GM21786 (cell line): ENCODE measurements at regions not wholly inside any gene's neighbourhood (a gene's known extent, or its start where the extent isn't known, plus 50 kb on each side); places are given as distances from the start of the nearest gene placed in this dataset.

Source experiments
- ATAC-seq: cut with Tn5 transposase; IDR thresholded peaks from one replicate; pipeline ENCODE4 v1.9.1; 2021; ENCODE audit not compliant: unreplicated experiment

- ATAC-seq = no peak
Measured at GRCh38 chr2:215607766-215608165, 171.9 kb upstream of the FN1 start.

- no peak for ATAC-seq
Measured at GRCh38 chr2:215606219-215606618, 170.4 kb upstream of the FN1 start.

GRCh38 chr2:215605214-215605613 lies 169.3 kb upstream of the FN1 start:
- no peak for ATAC-seq

GRCh38 chr2:215604606-215605005 lies 168.7 kb upstream of the FN1 start:
- no peak for ATAC-seq

GRCh38 chr2:215603440-215603839 lies 167.6 kb upstream of the FN1 start:
- ATAC-seq = no peak

- ATAC-seq = no peak
Measured at GRCh38 chr2:215602997-215603396, 167.1 kb upstream of the FN1 start.

GRCh38 chr2:215601990-215602721 lies 166.3 kb upstream of the FN1 start:
- ATAC-seq = no peak

GRCh38 chr2:215601526-215601925 lies 165.7 kb upstream of the FN1 start:
- ATAC-seq = no peak

GRCh38 chr2:215598376-215598975 lies 162.6 kb upstream of the FN1 start:
- ATAC-seq = no peak

GRCh38 chr2:215597577-215597976 lies 161.7 kb upstream of the FN1 start:
- ATAC-seq = no peak

GRCh38 chr2:215594766-215595165 lies 158.9 kb upstream of the FN1 start:
- ATAC-seq = no peak

GRCh38 chr2:215590010-215590745 lies 154.3 kb upstream of the FN1 start:
- ATAC-seq = no peak

- no peak for ATAC-seq
Measured at GRCh38 chr2:215583881-215584280, 148.0 kb upstream of the FN1 start.

GRCh38 chr2:215579809-215580208 lies 143.9 kb upstream of the FN1 start:
- no peak for ATAC-seq

- ATAC-seq = no peak
Measured at GRCh38 chr2:215577356-215577755, 141.5 kb upstream of the FN1 start.

- no peak for ATAC-seq
Measured at GRCh38 chr2:215576572-215576971, 140.7 kb upstream of the FN1 start.

GRCh38 chr2:215573496-215573895 lies 137.6 kb upstream of the FN1 start:
- ATAC-seq = no peak

- ATAC-seq = no peak
Measured at GRCh38 chr2:215572341-215572848, 136.5 kb upstream of the FN1 start.

GRCh38 chr2:215571689-215572088 lies 135.8 kb upstream of the FN1 start:
- no peak for ATAC-seq

GRCh38 chr2:215567504-215567903 lies 131.6 kb upstream of the FN1 start:
- ATAC-seq = no peak

GRCh38 chr2:215565897-215566296 lies 130.0 kb upstream of the FN1 start:
- no peak for ATAC-seq

GRCh38 chr2:215557701-215558100 lies 121.8 kb upstream of the FN1 start:
- ATAC-seq = no peak
